ENCODE measurements at regions not wholly inside any gene's neighbourhood (a gene's known extent, or its start where the extent isn't known, plus 50 kb on each side); places are given as distances from the start of the nearest gene placed in this dataset.

DNA sequence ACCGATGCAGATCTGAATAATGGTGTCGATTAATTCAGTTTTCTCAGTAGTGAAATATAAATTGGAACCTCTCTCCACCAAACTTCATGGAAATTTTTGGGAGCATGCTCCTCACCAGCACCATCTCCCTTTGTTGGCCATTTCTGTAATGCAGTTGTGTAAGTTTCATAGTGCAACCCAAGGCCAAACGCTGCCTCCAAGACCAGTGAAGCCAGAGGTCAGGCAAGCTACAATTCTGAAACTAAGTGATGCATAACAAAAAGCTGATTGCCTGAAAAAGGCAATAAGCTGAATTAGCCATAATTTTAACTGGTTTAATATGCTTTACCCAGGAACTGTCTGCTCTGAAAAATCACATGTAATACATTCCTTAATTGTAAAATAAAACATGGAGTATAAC is 138.3 kb upstream of the TACR1 start:
- DNase-seq (ENCODE audit: low spot score) = no peak
- H3K27me3 Mint-ChIP-seq (ENCODE audit: low read depth) = peaks cover 3% of the 10 kb centered on the region
- no peaks in the 10 kb centered on the region for H3K36me3 Mint-ChIP-seq (ENCODE audit: low read depth)
- H3K27ac Mint-ChIP-seq (ENCODE audit: unreplicated experiment) = no peak overlapping the region
- TF ChIP-seq, protein P1, sequence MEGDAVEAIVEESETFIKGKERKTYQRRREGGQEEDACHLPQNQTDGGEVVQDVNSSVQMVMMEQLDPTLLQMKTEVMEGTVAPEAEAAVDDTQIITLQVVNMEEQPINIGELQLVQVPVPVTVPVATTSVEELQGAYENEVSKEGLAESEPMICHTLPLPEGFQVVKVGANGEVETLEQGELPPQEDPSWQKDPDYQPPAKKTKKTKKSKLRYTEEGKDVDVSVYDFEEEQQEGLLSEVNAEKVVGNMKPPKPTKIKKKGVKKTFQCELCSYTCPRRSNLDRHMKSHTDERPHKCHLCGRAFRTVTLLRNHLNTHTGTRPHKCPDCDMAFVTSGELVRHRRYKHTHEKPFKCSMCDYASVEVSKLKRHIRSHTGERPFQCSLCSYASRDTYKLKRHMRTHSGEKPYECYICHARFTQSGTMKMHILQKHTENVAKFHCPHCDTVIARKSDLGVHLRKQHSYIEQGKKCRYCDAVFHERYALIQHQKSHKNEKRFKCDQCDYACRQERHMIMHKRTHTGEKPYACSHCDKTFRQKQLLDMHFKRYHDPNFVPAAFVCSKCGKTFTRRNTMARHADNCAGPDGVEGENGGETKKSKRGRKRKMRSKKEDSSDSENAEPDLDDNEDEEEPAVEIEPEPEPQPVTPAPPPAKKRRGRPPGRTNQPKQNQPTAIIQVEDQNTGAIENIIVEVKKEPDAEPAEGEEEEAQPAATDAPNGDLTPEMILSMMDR (IDR thresholded peaks at IDR 0.05) = no peak
- H3K4me3 Mint-ChIP-seq (ENCODE audit: unreplicated experiment) = no peak overlapping the region
- H3K9me3 Mint-ChIP-seq (ENCODE audit: low read depth) = no peaks in the 10 kb centered on the region
- H3K4me1 Mint-ChIP-seq (ENCODE audit: low read depth) = no peaks in the 10 kb centered on the region

DNA sequence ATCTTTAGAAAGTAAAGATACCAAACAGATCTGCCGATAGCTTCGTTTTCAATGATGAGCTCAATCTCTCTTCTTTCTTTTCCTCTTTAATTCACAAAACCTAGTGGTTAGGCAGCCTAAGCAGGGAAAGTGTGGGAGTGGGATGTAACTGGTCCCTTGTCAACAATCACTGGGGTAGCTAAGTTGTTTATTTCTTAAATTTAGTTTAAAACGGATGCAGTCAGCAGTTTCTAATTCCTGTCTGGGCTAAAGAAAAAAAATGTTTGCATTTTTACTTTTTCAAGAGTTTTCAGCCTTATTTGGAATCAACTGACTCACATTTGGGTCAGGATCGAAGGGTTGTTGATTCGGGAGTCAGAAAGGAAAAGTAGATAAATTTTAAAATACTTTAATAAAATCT is 137.7 kb upstream of the TACR1 start:
- Mint-ChIP-seq H3K36me3 (ENCODE audit: low read depth) (no peaks in the 10 kb centered on the region), H3K9me3 (ENCODE audit: low read depth) (no peaks in the 10 kb centered on the region), H3K27me3 (ENCODE audit: low read depth) (peaks cover 3% of the 10 kb centered on the region), H3K4me3 (ENCODE audit: unreplicated experiment) (no peak overlapping the region), H3K27ac (ENCODE audit: unreplicated experiment) (no peak overlapping the region), H3K4me1 (ENCODE audit: low read depth) (no peaks in the 10 kb centered on the region)
- no peak for DNase-seq (ENCODE audit: low spot score)
- TF ChIP-seq, protein P1 (IDR thresholded peaks at IDR 0.05) = no peak

DNA sequence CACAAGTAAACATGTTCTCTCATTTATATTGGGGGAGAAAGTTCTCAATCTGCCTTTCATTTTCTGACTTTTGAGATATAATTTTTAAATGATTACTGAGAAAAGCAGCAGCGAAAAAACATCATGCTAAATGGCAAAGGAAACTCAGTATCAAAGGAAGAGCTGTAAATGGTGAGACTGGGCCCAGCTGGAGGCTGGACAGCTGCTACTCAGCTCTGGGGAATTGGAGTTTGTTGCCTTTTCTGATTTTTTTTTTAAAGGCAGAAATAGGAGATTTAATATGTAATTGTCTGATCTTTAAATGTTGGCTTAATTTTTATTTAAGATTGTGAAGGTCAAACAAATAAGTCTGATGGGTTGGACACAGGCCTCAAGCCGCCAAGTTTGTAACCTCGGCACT is 137.1 kb upstream of the TACR1 start:
- Mint-ChIP-seq H3K27ac (ENCODE audit: unreplicated experiment) (no peak overlapping the region), H3K4me3 (ENCODE audit: unreplicated experiment) (no peak overlapping the region), H3K4me1 (ENCODE audit: low read depth) (no peaks in the 10 kb centered on the region), H3K27me3 (ENCODE audit: low read depth) (peaks cover 3% of the 10 kb centered on the region), H3K9me3 (ENCODE audit: low read depth) (no peaks in the 10 kb centered on the region), H3K36me3 (ENCODE audit: low read depth) (no peaks in the 10 kb centered on the region)
- TF ChIP-seq, protein P1 (IDR thresholded peaks at IDR 0.05) = no peak
- DNase-seq (ENCODE audit: low spot score) = no peak

DNA sequence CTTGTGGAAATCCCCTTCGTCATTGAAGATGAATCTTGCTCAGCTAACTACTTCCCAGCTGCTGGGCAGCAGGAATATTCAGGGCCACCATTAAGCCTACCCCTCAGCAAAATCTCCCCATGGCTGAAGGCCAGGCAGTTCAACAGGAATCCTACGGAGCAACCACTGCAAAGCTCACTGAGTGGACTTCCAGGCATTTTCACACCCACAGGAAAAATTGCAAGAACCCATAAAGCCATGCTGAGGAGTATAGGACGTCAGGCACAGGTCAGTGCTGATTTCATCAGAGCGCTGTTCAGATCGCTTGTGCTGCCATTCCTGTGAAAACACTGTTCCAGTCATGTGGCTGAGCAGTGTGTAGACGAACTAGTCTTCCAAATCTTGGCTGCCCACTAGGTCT is 134.8 kb upstream of the TACR1 start:
- DNase-seq (ENCODE audit: low spot score) = no peak
- TF ChIP-seq, protein P1 (IDR thresholded peaks at IDR 0.05) = no peak
- H3K27me3 Mint-ChIP-seq (ENCODE audit: low read depth) = peaks cover 3% of the 10 kb centered on the region
- no peak overlapping the region for H3K4me3 Mint-ChIP-seq (ENCODE audit: unreplicated experiment)
- H3K36me3 Mint-ChIP-seq (ENCODE audit: low read depth) = peaks cover 2% of the 10 kb centered on the region
- no peak overlapping the region for H3K27ac Mint-ChIP-seq (ENCODE audit: unreplicated experiment)
- peaks cover 5% of the 10 kb centered on the region for H3K9me3 Mint-ChIP-seq (ENCODE audit: low read depth)
- H3K4me1 Mint-ChIP-seq (ENCODE audit: low read depth) = no peaks in the 10 kb centered on the region

DNA sequence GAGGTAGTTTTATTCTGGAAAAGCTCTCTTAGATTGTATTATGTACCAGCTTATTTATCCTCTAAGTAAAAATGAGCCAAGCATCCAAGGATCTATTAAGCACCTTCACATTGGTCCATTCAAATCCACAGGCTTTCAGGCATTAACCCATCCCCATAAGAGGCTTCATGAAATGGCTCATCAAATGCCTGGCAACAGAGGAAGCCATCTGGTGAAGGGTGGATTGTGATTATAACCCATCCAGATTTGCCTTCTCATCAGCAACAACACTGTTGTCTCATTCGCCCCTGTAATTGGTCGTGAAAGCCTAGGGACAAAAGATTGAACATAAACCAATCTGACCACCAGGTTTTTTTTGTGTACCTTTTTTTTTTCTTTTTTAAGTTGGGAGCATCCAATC is 134.3 kb upstream of the TACR1 start:
- no peaks in the 10 kb centered on the region for H3K4me1 Mint-ChIP-seq (ENCODE audit: low read depth)
- H3K9me3 Mint-ChIP-seq (ENCODE audit: low read depth) = peaks cover 8% of the 10 kb centered on the region
- no peak overlapping the region for H3K4me3 Mint-ChIP-seq (ENCODE audit: unreplicated experiment)
- H3K36me3 Mint-ChIP-seq (ENCODE audit: low read depth) = peaks cover 2% of the 10 kb centered on the region
- no peak for DNase-seq (ENCODE audit: low spot score)
- H3K27ac Mint-ChIP-seq (ENCODE audit: unreplicated experiment) = no peak overlapping the region
- H3K27me3 Mint-ChIP-seq (ENCODE audit: low read depth) = no peaks in the 10 kb centered on the region
- TF ChIP-seq, protein P1 (IDR thresholded peaks at IDR 0.05) = no peak

All from chondrocyte (in vitro differentiated cells).